ENCODE measurements at regions not wholly inside any gene's neighbourhood (a gene's known extent, or its start where the extent isn't known, plus 50 kb on each side); places are given as distances from the start of the nearest gene placed in this dataset.

GRCh38 chr3:5312290-5312689 lies 124.8 kb downstream of the EDEM1 start:
- no peaks in the 10 kb centered on the region for H3F3A ChIP-seq (ENCODE audit: insufficient read depth, low read length, poor library complexity, severe bottlenecking)
- no peak overlapping the region for H3K4me2 ChIP-seq (ENCODE audit: low read length)
- TF ChIP-seq REST (IDR thresholded peaks at IDR 0.05; ENCODE audit: borderline replicate concordance), result no peak
- TF ChIP-seq EP300 (conservative IDR thresholded peaks at IDR 0.05; ENCODE audit: poor library complexity, severe bottlenecking), result no peak
- TF ChIP-seq EZH2 (IDR thresholded peaks at IDR 0.05; ENCODE audit: borderline replicate concordance, insufficient read depth, low read length, poor library complexity, severe bottlenecking), result no peak
- no peak for TF ChIP-seq SMC3 (conservative IDR thresholded peaks at IDR 0.05; ENCODE audit: poor library complexity)
- no peak for TF ChIP-seq RAD21 (conservative IDR thresholded peaks at IDR 0.05)
- no peak for TF ChIP-seq CTCF (IDR thresholded peaks at IDR 0.05; ENCODE audit: poor library complexity, severe bottlenecking)
- TF ChIP-seq MXI1 (conservative IDR thresholded peaks at IDR 0.05; ENCODE audit: poor library complexity, severe bottlenecking), result no peak
- no peak for TF ChIP-seq TAF1 (IDR thresholded peaks at IDR 0.05; ENCODE audit: low read depth)
- H3K9me3 ChIP-seq (ENCODE audit: low read length), result no peaks in the 10 kb centered on the region
- H3K79me2 ChIP-seq (replicated peaks; ENCODE audit: insufficient read depth, low read length), result no peaks in the 10 kb centered on the region
- no peaks in the 10 kb centered on the region for H3K27me3 ChIP-seq (ENCODE audit: insufficient read depth, low read depth, low read length)
- H3K4me3 ChIP-seq (ENCODE audit: low read length), result no peak overlapping the region
- no peak overlapping the region for H2AFZ ChIP-seq (ENCODE audit: low read depth, low read length)
- no peak overlapping the region for H3K9ac ChIP-seq (ENCODE audit: low read length)
- no peaks in the 10 kb centered on the region for H3K9me2 ChIP-seq (ENCODE audit: insufficient read depth, low read length)
- no peaks in the 10 kb centered on the region for H3K36me3 ChIP-seq (ENCODE audit: insufficient read depth, low read length)
- no peak overlapping the region for H3K27ac ChIP-seq (ENCODE audit: low read length)
- H4K20me1 ChIP-seq (ENCODE audit: insufficient read depth), result no peaks in the 10 kb centered on the region

GRCh38 chr3:5314897-5315296 lies 127.4 kb downstream of the EDEM1 start:
- no peak overlapping the region for H2AFZ ChIP-seq (ENCODE audit: low read depth, low read length)
- no peak overlapping the region for H3K9ac ChIP-seq (ENCODE audit: low read length)
- TF ChIP-seq TAF1 (IDR thresholded peaks at IDR 0.05; ENCODE audit: low read depth) (no peak), SMC3 (conservative IDR thresholded peaks at IDR 0.05; ENCODE audit: poor library complexity) (no peak), MXI1 (conservative IDR thresholded peaks at IDR 0.05; ENCODE audit: poor library complexity, severe bottlenecking) (no peak), REST (IDR thresholded peaks at IDR 0.05; ENCODE audit: borderline replicate concordance) (no peak), RAD21 (conservative IDR thresholded peaks at IDR 0.05) (no peak), POLR2AphosphoS5 (IDR thresholded peaks at IDR 0.05) (no peak), EP300 (conservative IDR thresholded peaks at IDR 0.05; ENCODE audit: poor library complexity, severe bottlenecking) (no peak), CTCF (IDR thresholded peaks at IDR 0.05; ENCODE audit: poor library complexity, severe bottlenecking) (no peak), EZH2 (IDR thresholded peaks at IDR 0.05; ENCODE audit: borderline replicate concordance, insufficient read depth, low read length, poor library complexity, severe bottlenecking) (no peak)

More at GRCh38 chr3:5314897-5315296, 127.4 kb downstream of the EDEM1 start:
- no peaks in the 10 kb centered on the region for H3K9me3 ChIP-seq (ENCODE audit: low read length)
- H3K4me3 ChIP-seq (ENCODE audit: low read length), result no peak overlapping the region
- H3K36me3 ChIP-seq (ENCODE audit: insufficient read depth, low read length), result no peaks in the 10 kb centered on the region
- H3K9me2 ChIP-seq (ENCODE audit: insufficient read depth, low read length), result no peaks in the 10 kb centered on the region
- no peak overlapping the region for H3K4me2 ChIP-seq (ENCODE audit: low read length)
- no peaks in the 10 kb centered on the region for H3K79me2 ChIP-seq (replicated peaks; ENCODE audit: insufficient read depth, low read length)
- no peak overlapping the region for H3K27ac ChIP-seq (ENCODE audit: low read length)
- H3K27me3 ChIP-seq (ENCODE audit: insufficient read depth, low read depth, low read length), result no peaks in the 10 kb centered on the region
- no peaks in the 10 kb centered on the region for H3F3A ChIP-seq (ENCODE audit: insufficient read depth, low read length, poor library complexity, severe bottlenecking)
- H4K20me1 ChIP-seq (ENCODE audit: insufficient read depth), result no peaks in the 10 kb centered on the region
